DMS79 treated with DMSO at 0.1 percent for 48 hours (cell line): ENCODE measurements at regions not wholly inside any gene's neighbourhood (a gene's known extent, or its start where the extent isn't known, plus 50 kb on each side); places are given as distances from the start of the nearest gene placed in this dataset.
"Not testable (repeated sequence)": the region's sequence is repeated elsewhere in the genome, so short reads cannot be mapped to it uniquely, and the experiment has no call there.

Experiments
- DNase-seq: peaks from one replicate; lab custom pipeline; 2025; lab: John Stamatoyannopoulos, UW

GRCh38 chr3:55156851-55157650 lies 229.2 kb upstream of the LRTM1 start:
- DNase-seq, result no peak

- DNase-seq, result no peak
Observed at GRCh38 chr3:55147856-55148720, 220.2 kb upstream of the LRTM1 start.

GRCh38 chr3:55147406-55147805 lies 219.5 kb upstream of the LRTM1 start:
- DNase-seq, result no peak

- no peak for DNase-seq
Observed at GRCh38 chr3:55146216-55146615, 218.4 kb upstream of the LRTM1 start.

GRCh38 chr3:55144015-55144673 lies 216.3 kb upstream of the LRTM1 start:
- no peak for DNase-seq

- DNase-seq, result no peak
Observed at GRCh38 chr3:55143336-55143735, 215.5 kb upstream of the LRTM1 start.

GRCh38 chr3:55136291-55136690 lies 208.4 kb upstream of the LRTM1 start:
- not testable (repeated sequence) for DNase-seq

- DNase-seq, result peak; percentile 13
Observed at GRCh38 chr3:55128225-55128823, 200.5 kb upstream of the LRTM1 start.

- DNase-seq, result no peak
Observed at GRCh38 chr3:55127565-55127964, 199.7 kb upstream of the LRTM1 start.

GRCh38 chr3:55124371-55124770 lies 196.5 kb upstream of the LRTM1 start:
- no peak for DNase-seq
